Suppressor macrophage treated with lipopolysaccharide for 4 hours (primary cell): ENCODE measurements at regions not wholly inside any gene's neighbourhood (a gene's known extent, or its start where the extent isn't known, plus 50 kb on each side); places are given as distances from the start of the nearest gene placed in this dataset.

Experiments used
- DNase-seq: peaks from one replicate; pipeline ENCODE4 v3.0.0-alpha.2; 2020

GRCh38 chr20:40770564-40771307 is 81.7 kb upstream of the MAFB start:
- peak; percentile 65 for DNase-seq

GRCh38 chr20:40771308-40771610 is 82.2 kb upstream of the MAFB start:
- no peak for DNase-seq

- no peak for DNase-seq
Measured at GRCh38 chr20:40771848-40772511, 82.9 kb upstream of the MAFB start.

- no peak for DNase-seq
Measured at GRCh38 chr20:40773376-40773775, 84.3 kb upstream of the MAFB start.

GRCh38 chr20:40774252-40774651 is 85.2 kb upstream of the MAFB start:
- DNase-seq: no peak

GRCh38 chr20:40775561-40776146 is 86.6 kb upstream of the MAFB start:
- DNase-seq: peak; percentile 56

GRCh38 chr20:40776466-40777457 is 87.7 kb upstream of the MAFB start:
- peak; percentile 72 for DNase-seq

- no peak for DNase-seq
Measured at GRCh38 chr20:40777653-40778052, 88.6 kb upstream of the MAFB start.

GRCh38 chr20:40778894-40779496 is 90.0 kb upstream of the MAFB start:
- DNase-seq: peak; percentile 78

- DNase-seq: peak; percentile 79
Measured at GRCh38 chr20:40781327-40782042, 92.4 kb upstream of the MAFB start.

- DNase-seq: peak; percentile 90
Measured at GRCh38 chr20:40782043-40782368, 93.0 kb upstream of the MAFB start.

GRCh38 chr20:40785346-40785745 is 96.3 kb upstream of the MAFB start:
- DNase-seq: no peak

- DNase-seq: no peak
Measured at GRCh38 chr20:40786336-40786735, 97.3 kb upstream of the MAFB start.

GRCh38 chr20:40787941-40788340 is 98.9 kb upstream of the MAFB start:
- DNase-seq: peak; percentile 41

- DNase-seq: no peak
Measured at GRCh38 chr20:40797425-40797824, 108.4 kb upstream of the MAFB start.

GRCh38 chr20:40798066-40798465 is 109.0 kb upstream of the MAFB start:
- no peak for DNase-seq

- DNase-seq: no peak
Measured at GRCh38 chr20:40802886-40803285, 113.8 kb upstream of the MAFB start.

- no peak for DNase-seq
Measured at GRCh38 chr20:40803381-40803780, 114.3 kb upstream of the MAFB start.

- DNase-seq: no peak
Measured at GRCh38 chr20:40805592-40805991, 116.6 kb upstream of the MAFB start.

GRCh38 chr20:40806929-40807820 is 118.1 kb upstream of the MAFB start:
- DNase-seq: no peak

- no peak for DNase-seq
Measured at GRCh38 chr20:40807821-40808170, 118.8 kb upstream of the MAFB start.
